HepG2 (cell line): ENCODE measurements at regions not wholly inside any gene's neighbourhood (a gene's known extent, or its start where the extent isn't known, plus 50 kb on each side); places are given as distances from the start of the nearest gene placed in this dataset.

Experiments
- ATAC-seq: fragments of 200-7000 bp; cut with Tn5 transposase; 3 replicates; pipeline ENCODE4 v1.9.1; 2020; ENCODE audit warnings: mild to moderate bottlenecking, moderate library complexity
- BruUV-seq: library from RNA; stranded (reverse); fragments of 400-500 nt; replicated peaks from 2 replicates; lab custom pipeline; 2021; lab: Mats Ljungman, UMichigan
- CTCF ChIA-PET: fragments of 300-600 bp; formaldehyde crosslinking; extraction: SDS; loops from one replicate; lab custom pipeline; 2021; ENCODE audit warnings: low total read pairs, inconsistent platforms, low intra/inter-chr PET ratio; lab: Yijun Ruan, JAX
- POLR2A ChIA-PET: fragments of 350-600 bp; sonication (Branson Sonifier 250); formaldehyde crosslinking; loops from one replicate; lab custom pipeline; 2020; ENCODE audit warnings: antibody characterized with exemption, inconsistent platforms; lab: Yijun Ruan, JAX
- DNase-seq: peaks from one replicate; pipeline ENCODE4 v3.0.0-alpha.2; 2015; ENCODE audit warnings: low spot score
- FAIRE-seq: peaks from 3 replicates; lab custom pipeline; 2011; peaks lifted over from hg19 to GRCh38; lab: Jason Lieb, UNC
- H2AFZ ChIP-seq: one replicate; pipeline ENCODE4 v1.6.1; 2011; ENCODE audit warnings: low read length, inconsistent platforms
- H3K27ac ChIP-seq: fragments of 300-600 bp; 3 replicates; pipeline ENCODE4 v1.8.0; 2011; ENCODE audit warnings: mixed run types, mild to moderate bottlenecking, mixed read lengths, low read length, inconsistent platforms; ENCODE audit not compliant: insufficient read depth; ENCODE audit errors: extremely low read length
- H3K27me3 ChIP-seq, 2 experiments: fragments of 200-600 bp in 1 of 2; 2 replicates in 1 of 2; 3 replicates in 1 of 2; pipeline versions ENCODE4 v1.6.0 to v1.8.0; 2011; ENCODE audit warnings: low read length in 2 of 2, mild to moderate bottlenecking in 2 of 2, moderate library complexity in 2 of 2, inconsistent platforms in 1 of 2; ENCODE audit not compliant: insufficient read depth in 2 of 2, control insufficient read depth in 1 of 2
- H3K36me3 ChIP-seq, 2 experiments: fragments of 200-600 bp in 1 of 2; replicated peaks in 1 of 2; 2 replicates in 1 of 2; 3 replicates in 1 of 2; pipeline versions ENCODE4 v1.5.1 to v1.8.0; 2011; ENCODE audit warnings: low read length in 2 of 2, inconsistent platforms in 1 of 2; ENCODE audit not compliant: insufficient read depth in 2 of 2, control insufficient read depth in 1 of 2
- H3K4me1 ChIP-seq: 2 replicates; pipeline ENCODE4 v1.5.1; 2012; ENCODE audit warnings: low read length, inconsistent platforms; ENCODE audit not compliant: insufficient read depth
- H3K4me2 ChIP-seq: 2 replicates; pipeline ENCODE4 v1.6.0; 2011; ENCODE audit warnings: low read depth, low read length, inconsistent platforms
- H3K4me3 ChIP-seq, 3 experiments: fragments of 200-600 bp in 1 of 3; sonication (generic), shearing (Covaris generic) in 1 of 3; replicated peaks in 1 of 3; 2 replicates each; pipeline ENCODE4 v1.5.1; 2011 to 2016; ENCODE audit warnings: low read length in 3 of 3, inconsistent platforms in 2 of 3, low read depth in 2 of 3, mild to moderate bottlenecking in 2 of 3, control low read depth in 1 of 3, mixed read lengths in 1 of 3; ENCODE audit not compliant: insufficient read depth in 1 of 3
- H3K79me2 ChIP-seq: one replicate; pipeline ENCODE4 v1.6.1; 2011; ENCODE audit warnings: low read length, inconsistent platforms; ENCODE audit not compliant: insufficient read depth
- H3K9ac ChIP-seq: 2 replicates; pipeline ENCODE4 v1.6.0; 2011; ENCODE audit warnings: mild to moderate bottlenecking, low read depth, low read length, inconsistent platforms; ENCODE audit not compliant: insufficient read depth
- H3K9me3 ChIP-seq: 2 replicates; pipeline ENCODE4 v1.5.1; 2012; ENCODE audit warnings: mild to moderate bottlenecking, low read length
- H4K20me1 ChIP-seq: 2 replicates; pipeline ENCODE4 v1.6.0; 2011; ENCODE audit warnings: inconsistent platforms, mild to moderate bottlenecking, low read length, moderate library complexity; ENCODE audit not compliant: insufficient read depth
- AGO1 ChIP-seq: fragments of 200-400 bp; formaldehyde crosslinking; IDR thresholded peaks from 2 replicates; pipeline ENCODE4 v1.6.1; 2017; ENCODE audit warnings: mild to moderate bottlenecking, low read depth, low read length, moderate library complexity; ENCODE audit not compliant: poor library complexity, severe bottlenecking
- HINFP ChIP-seq: sonication (generic); formaldehyde crosslinking; IDR thresholded peaks from 2 replicates; pipeline ENCODE4 v1.4.0; 2020; ENCODE audit warnings: low read depth, mild to moderate bottlenecking, missing genetic modification reagents
- HOMEZ ChIP-seq: IDR thresholded peaks from 2 replicates; pipeline ENCODE4 v1.6.1; 2016; ENCODE audit warnings: low read depth
- MTA1 ChIP-seq: sonication (generic); formaldehyde crosslinking; IDR thresholded peaks from 2 replicates; pipeline ENCODE4 v1.4.0; 2020; ENCODE audit warnings: missing genetic modification reagents, mild to moderate bottlenecking, borderline replicate concordance
- MXI1 ChIP-seq: IDR thresholded peaks from 3 replicates; pipeline ENCODE4 v1.6.1; 2012; ENCODE audit warnings: low read depth, low read length, inconsistent platforms, borderline replicate concordance
- MZF1 ChIP-seq: sonication (generic); formaldehyde crosslinking; IDR thresholded peaks from 2 replicates; pipeline ENCODE4 v1.8.1; 2023; ENCODE audit warnings: mild to moderate bottlenecking, missing genetic modification reagents, borderline replicate concordance
- NFKB2 ChIP-seq: sonication (generic); formaldehyde crosslinking; IDR thresholded peaks from 2 replicates; pipeline ENCODE4 v1.4.0; 2020; ENCODE audit warnings: missing genetic modification reagents, borderline replicate concordance
- NR2F6 ChIP-seq, 2 experiments: IDR thresholded peaks; 2 replicates each; pipeline ENCODE4 v1.6.1; 2016; ENCODE audit warnings: antibody characterized with exemption in 1 of 2, mild to moderate bottlenecking in 1 of 2
- PAX8 ChIP-seq: sonication (generic); formaldehyde crosslinking; IDR thresholded peaks from 2 replicates; pipeline ENCODE4 v1.8.0; 2022; ENCODE audit warnings: mild to moderate bottlenecking, missing genetic modification reagents, borderline replicate concordance
- POGZ ChIP-seq: sonication (generic); formaldehyde crosslinking; IDR thresholded peaks from 2 replicates; pipeline ENCODE4 v1.4.0; 2020; ENCODE audit warnings: mild to moderate bottlenecking, missing genetic modification reagents
- REL ChIP-seq: sonication (generic); formaldehyde crosslinking; conservative IDR thresholded peaks from 2 replicates; pipeline ENCODE4 v1.8.0; 2022; ENCODE audit warnings: mild to moderate bottlenecking, missing genetic modification reagents, moderate library complexity
- SMAD3 ChIP-seq: sonication (generic); formaldehyde crosslinking; IDR thresholded peaks from 2 replicates; pipeline ENCODE4 v1.4.0; 2020; ENCODE audit warnings: missing genetic modification reagents
- TCF7 ChIP-seq: sonication (generic); IDR thresholded peaks from 2 replicates; pipeline ENCODE4 v1.6.1; 2016; ENCODE audit warnings: antibody characterized with exemption, low read depth
- TEAD2 ChIP-seq: sonication (generic); formaldehyde crosslinking; IDR thresholded peaks from 2 replicates; pipeline ENCODE4 v1.9.0; 2021; ENCODE audit warnings: missing genetic modification reagents
- ZBTB8A ChIP-seq: sonication (generic); formaldehyde crosslinking; IDR thresholded peaks from 2 replicates; pipeline ENCODE4 v1.4.0; 2020; ENCODE audit warnings: mild to moderate bottlenecking, low read depth, missing genetic modification reagents, borderline replicate concordance
- ZNF367 ChIP-seq: sonication (generic); formaldehyde crosslinking; IDR thresholded peaks from 2 replicates; pipeline ENCODE4 v1.4.0; 2020; ENCODE audit warnings: missing genetic modification reagents, borderline replicate concordance
- ZNF451 ChIP-seq: sonication (generic); formaldehyde crosslinking; IDR thresholded peaks from 2 replicates; pipeline ENCODE4 v1.5.0; 2020; ENCODE audit warnings: mild to moderate bottlenecking, missing genetic modification reagents
- ZNF772 ChIP-seq: sonication (generic); formaldehyde crosslinking; IDR thresholded peaks from 2 replicates; pipeline ENCODE4 v1.5.0; 2020; ENCODE audit warnings: mild to moderate bottlenecking, missing genetic modification reagents
- WGBS: methylation state at CpG from one replicate; pipeline ENCODE4 v1.1.6; 2017; ENCODE audit warnings: low lambda C conversion rate; 5-methylcytosine and 5-hydroxymethylcytosine counted together
- in situ Hi-C: cut with HindIII; loops from 2 replicates; pipeline ENCODE4 v1.10.0; 2017; ENCODE audit warnings: low pct_unique_long_range_greater_than_20kb; ENCODE audit not compliant: extremely low pct_ligation_motif_present
- intact Hi-C: fragments of 100-400 bp; cut with micrococcal nuclease; formaldehyde crosslinking; loops from one replicate; pipeline ENCODE4 v1.10.0; 2022; ENCODE audit not compliant: unreplicated experiment

- TF ChIP-seq MXI1 (no peak), REL (CRISPR knock-in tag) (no peak), MTA1 (no peak), ZNF772 (CRISPR knock-in tag) (no peak), TEAD2 (CRISPR knock-in tag) (no peak), ZBTB8A (CRISPR knock-in tag) (no peak), POGZ (no peak), NFKB2 (CRISPR knock-in tag) (no peak)
- in situ Hi-C loops (no loop called here), intact Hi-C loops (no loop called here)
- ATAC-seq (no peak), DNase-seq (no peak), FAIRE-seq (no peak)
- no peaks in the 10 kb centered on the region for H3K36me3 ChIP-seq
- no peaks in the 10 kb centered on the region for H4K20me1 ChIP-seq
- WGBS = 55% methylated on average over 15 of the region's 15 CpGs
- no peak overlapping the region for H3K27ac ChIP-seq
- no peaks in the 10 kb centered on the region for H3K27me3 ChIP-seq
- H3K4me1 ChIP-seq = no peaks in the 10 kb centered on the region
- no TSS peak for BruUV-seq
- no peak overlapping the region for H3K4me2 ChIP-seq
- no peak overlapping the region for H3K4me3 ChIP-seq
- CTCF ChIA-PET = no interaction called here
- no peak overlapping the region for H2AFZ ChIP-seq
- POLR2A ChIA-PET = no interaction called here
- H3K9me3 ChIP-seq = no peaks in the 10 kb centered on the region
- no peak overlapping the region for H3K9ac ChIP-seq
- H3K79me2 ChIP-seq = no peaks in the 10 kb centered on the region
Measured at GRCh38 chrX:1009771-1010170, 202.7 kb downstream of the CRLF2 start.

GRCh38 chrX:1006156-1006730 lies 206.2 kb downstream of the CRLF2 start:
- intact Hi-C loops (no loop called here), in situ Hi-C loops (no loop called here)
- Histone ChIP-seq H3K36me3 (no peaks in the 10 kb centered on the region), H4K20me1 (no peaks in the 10 kb centered on the region), H3K4me2 (no peak overlapping the region), H3K9me3 (no peaks in the 10 kb centered on the region), H3K79me2 (no peaks in the 10 kb centered on the region), H3K9ac (no peak overlapping the region), H2AFZ (no peak overlapping the region), H3K4me1 (no peaks in the 10 kb centered on the region), H3K27ac (no peak overlapping the region), H3K4me3 (no peak overlapping the region), H3K27me3 (no peaks in the 10 kb centered on the region)
- ATAC-seq (no peak), FAIRE-seq (no peak), DNase-seq (no peak)
- WGBS = 39% methylated on average over 17 of the region's 20 CpGs
- no TSS peak for BruUV-seq
- ChIA-PET POLR2A (no interaction called here), CTCF (no interaction called here)
- TF ChIP-seq ZNF367 (CRISPR knock-in tag) (no peak), NR2F6 (IDR thresholded peaks at IDR 0.05) (no peak), NR2F6 (CRISPR knock-in tag; IDR thresholded peaks at IDR 0.05) (no peak), TCF7 (no peak), HINFP (CRISPR knock-in tag) (no peak), SMAD3 (CRISPR knock-in tag) (no peak), MZF1 (CRISPR knock-in tag) (no peak), ZNF451 (no peak), PAX8 (CRISPR knock-in tag) (no peak), AGO1 (no peak), HOMEZ (CRISPR knock-in tag) (no peak)
